Astrocyte of the cerebellum (primary cell): ENCODE measurements at regions not wholly inside any gene's neighbourhood (a gene's known extent, or its start where the extent isn't known, plus 50 kb on each side); places are given as distances from the start of the nearest gene placed in this dataset.
A peak's percentile ranks its signal among the peaks of the same experiment; 100 is the strongest.
"Not testable (repeated sequence)": the region's sequence is repeated elsewhere in the genome, so short reads cannot be mapped to it uniquely, and the experiment has no call there.

Experiments
- DNase-seq: peaks from one replicate; pipeline ENCODE4 v3.0.0-alpha.2; 2011; ENCODE audit warnings: low read depth
- H3K4me3 ChIP-seq: 2 replicates; pipeline ENCODE4 v1.5.1; 2011; ENCODE audit warnings: mild to moderate bottlenecking, low read depth, low read length, moderate library complexity
- in situ Hi-C: cut with HindIII; loops from 2 replicates; pipeline ENCODE4 v1.10.0; 2017; ENCODE audit warnings: low sequenced_read_pairs
- TF ChIP-seq, protein P1 (sequence below): IDR thresholded peaks from 2 replicates; pipeline ENCODE4 v1.5.1; 2012; ENCODE audit warnings: low read length, low read depth, moderate library complexity, mild to moderate bottlenecking; ENCODE audit errors: missing control alignments

- DNase-seq, result no peak
- TF ChIP-seq, protein P1, sequence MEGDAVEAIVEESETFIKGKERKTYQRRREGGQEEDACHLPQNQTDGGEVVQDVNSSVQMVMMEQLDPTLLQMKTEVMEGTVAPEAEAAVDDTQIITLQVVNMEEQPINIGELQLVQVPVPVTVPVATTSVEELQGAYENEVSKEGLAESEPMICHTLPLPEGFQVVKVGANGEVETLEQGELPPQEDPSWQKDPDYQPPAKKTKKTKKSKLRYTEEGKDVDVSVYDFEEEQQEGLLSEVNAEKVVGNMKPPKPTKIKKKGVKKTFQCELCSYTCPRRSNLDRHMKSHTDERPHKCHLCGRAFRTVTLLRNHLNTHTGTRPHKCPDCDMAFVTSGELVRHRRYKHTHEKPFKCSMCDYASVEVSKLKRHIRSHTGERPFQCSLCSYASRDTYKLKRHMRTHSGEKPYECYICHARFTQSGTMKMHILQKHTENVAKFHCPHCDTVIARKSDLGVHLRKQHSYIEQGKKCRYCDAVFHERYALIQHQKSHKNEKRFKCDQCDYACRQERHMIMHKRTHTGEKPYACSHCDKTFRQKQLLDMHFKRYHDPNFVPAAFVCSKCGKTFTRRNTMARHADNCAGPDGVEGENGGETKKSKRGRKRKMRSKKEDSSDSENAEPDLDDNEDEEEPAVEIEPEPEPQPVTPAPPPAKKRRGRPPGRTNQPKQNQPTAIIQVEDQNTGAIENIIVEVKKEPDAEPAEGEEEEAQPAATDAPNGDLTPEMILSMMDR, result no peak
- in situ Hi-C loops, result no loop called here
- no peak overlapping the region for H3K4me3 ChIP-seq
These were observed 164.7 kb downstream of the ACTR3B start for GRCh38 chr7:152924238-152924637.

GRCh38 chr7:152924826-152925411 lies 165.4 kb downstream of the ACTR3B start:
- DNase-seq, result no peak
- H3K4me3 ChIP-seq, result peak overlapping the region; percentile 29
- TF ChIP-seq, protein P1, result no peak
- in situ Hi-C loops, result no loop called here

DNA sequence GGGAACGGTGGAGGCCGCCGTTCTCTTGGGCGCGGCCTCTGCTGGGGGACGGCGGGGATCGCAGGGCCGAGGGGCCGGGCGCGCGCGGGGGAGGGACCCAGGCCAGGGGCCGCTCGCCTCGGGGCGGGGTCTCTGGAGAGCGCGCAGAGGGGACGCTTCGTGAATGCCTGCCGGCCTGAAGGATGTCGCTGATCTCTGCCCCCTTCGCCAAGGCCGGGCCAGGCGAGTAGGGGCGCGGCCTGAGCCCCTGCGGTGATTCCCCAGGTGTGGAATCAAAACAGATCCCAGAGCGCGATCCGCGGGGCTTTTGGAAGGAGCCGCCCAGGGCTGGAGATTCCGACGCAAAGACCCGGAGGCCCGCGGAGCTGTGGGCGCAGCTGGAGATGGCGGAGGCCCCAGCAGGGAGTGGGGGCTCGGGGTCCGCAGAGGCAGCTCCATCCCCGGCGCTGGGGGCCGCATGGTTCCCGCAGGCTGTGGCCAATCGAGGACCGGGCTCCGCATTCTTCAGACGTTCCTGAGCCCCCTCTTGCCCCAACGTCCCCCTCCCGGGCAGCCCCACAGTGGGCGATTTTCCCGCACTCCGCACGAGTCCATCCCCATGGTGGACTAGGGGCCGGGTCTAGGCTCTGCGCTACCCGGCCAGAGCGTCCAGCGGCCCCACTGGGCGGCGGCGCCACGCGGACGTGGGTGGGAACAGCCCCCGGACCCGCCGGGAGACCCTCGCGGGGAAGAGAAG lies 166.0 kb downstream of the ACTR3B start:
- peak overlapping the region; percentile 29 for H3K4me3 ChIP-seq
- in situ Hi-C loops, result no loop called here
- TF ChIP-seq, protein P1, result no peak
- DNase-seq, result no peak

GRCh38 chr7:152931633-152932032 lies 172.1 kb downstream of the ACTR3B start:
- H3K4me3 ChIP-seq, result no peak overlapping the region
- DNase-seq, result no peak
- in situ Hi-C loops, result no loop called here
- TF ChIP-seq, protein P1, result no peak

GRCh38 chr7:152937282-152937681 lies 177.7 kb downstream of the ACTR3B start:
- in situ Hi-C loops, result no loop called here

GRCh38 chr7:152946616-152947015 lies 187.1 kb downstream of the ACTR3B start:
- in situ Hi-C loops, H3K4me3 ChIP-seq, DNase-seq: not testable (repeated sequence)

More at GRCh38 chr7:152937282-152937681, 177.7 kb downstream of the ACTR3B start:
- no peak for DNase-seq
- H3K4me3 ChIP-seq, result no peak overlapping the region
- TF ChIP-seq, protein P1, result no peak

GRCh38 chr7:152947686-152948085 lies 188.1 kb downstream of the ACTR3B start:
- in situ Hi-C loops, result no loop called here
- TF ChIP-seq, protein P1, result no peak
- no peak for DNase-seq
- no peak overlapping the region for H3K4me3 ChIP-seq
